ENCODE measurements at regions not wholly inside any gene's neighbourhood (a gene's known extent, or its start where the extent isn't known, plus 50 kb on each side); places are given as distances from the start of the nearest gene placed in this dataset.
"Not testable (repeated sequence)": the region's sequence is repeated elsewhere in the genome, so short reads cannot be mapped to it uniquely, and the experiment has no call there.

DNA sequence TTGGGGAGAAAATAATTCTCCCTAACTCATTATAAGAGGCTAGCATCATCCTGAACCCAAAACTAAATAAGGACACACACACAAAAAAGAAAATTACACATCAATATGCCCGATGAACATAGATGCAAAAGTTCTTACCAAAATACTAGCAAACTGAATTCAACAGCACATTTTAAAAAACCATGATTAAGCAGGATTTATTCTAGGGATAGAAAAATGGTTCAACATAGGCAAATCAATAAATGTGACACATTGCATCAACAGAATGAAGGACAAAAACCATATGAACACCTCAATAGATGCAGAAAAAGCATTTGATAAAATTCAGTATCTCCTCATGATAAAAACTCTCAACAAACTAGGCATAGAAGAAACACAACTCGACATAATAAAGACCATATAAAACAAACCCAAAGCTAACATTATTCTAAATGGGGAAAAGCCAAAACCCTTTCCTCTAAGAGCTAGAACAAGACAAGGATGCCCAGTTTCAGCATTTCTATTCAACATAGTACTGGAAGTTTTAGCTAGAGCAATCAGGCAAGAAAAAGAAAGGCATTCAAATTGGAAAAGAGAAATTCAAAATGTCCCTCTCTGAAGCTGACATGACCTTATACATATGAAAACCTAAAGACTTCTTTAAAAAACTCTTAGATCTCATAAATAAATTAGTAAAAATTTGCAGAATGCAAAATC is 200.9 kb downstream of the NKX6-1 start:
- FAIRE-seq = no peak

DNA sequence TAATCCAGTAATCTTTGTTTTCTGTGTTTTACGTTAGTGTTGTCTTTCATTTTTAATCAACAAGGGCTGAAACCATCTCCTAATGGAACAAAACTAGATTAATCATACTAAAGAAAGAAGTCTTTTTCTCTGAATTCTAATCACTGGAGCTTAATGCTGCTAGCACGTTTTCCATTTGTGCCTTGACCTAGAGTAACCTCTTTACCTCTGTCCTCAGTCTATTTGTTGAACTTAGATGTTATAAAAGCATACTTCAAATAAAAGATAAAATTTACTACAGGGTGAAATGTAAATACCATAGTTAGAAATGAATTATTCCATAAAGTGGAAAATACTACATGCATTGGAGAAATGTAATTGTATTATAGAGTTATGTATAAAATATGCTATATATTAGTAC is 207.1 kb downstream of the NKX6-1 start:
- no peak for FAIRE-seq

More for the DNA sequence above, 200.9 kb downstream of the NKX6-1 start:
- no peak for DNase-seq (ENCODE audit: insufficient read length, low spot score)

DNA sequence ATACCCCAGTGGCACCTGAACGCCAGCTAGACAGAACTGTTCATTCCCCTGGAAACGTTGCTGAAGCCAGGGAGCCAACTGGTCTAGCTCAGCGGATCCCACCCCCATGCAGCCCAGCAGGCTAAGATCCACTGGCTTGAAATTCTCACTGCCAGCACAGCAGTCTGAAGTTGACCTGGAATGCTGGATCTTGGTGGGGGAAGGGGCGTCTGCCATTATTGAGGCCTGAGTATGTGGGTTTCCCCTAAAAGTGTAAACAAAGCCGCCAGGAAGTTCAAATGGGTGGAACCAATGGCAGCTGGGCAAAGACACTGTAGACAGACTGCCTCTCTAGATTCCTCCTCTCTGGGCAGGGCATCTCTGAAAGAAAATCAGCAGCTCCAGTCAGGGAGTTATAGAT is 213.0 kb downstream of the NKX6-1 start:
- no peak for FAIRE-seq

More for the DNA sequence above, 207.1 kb downstream of the NKX6-1 start:
- no peak for DNase-seq (ENCODE audit: insufficient read length, low spot score)

DNA sequence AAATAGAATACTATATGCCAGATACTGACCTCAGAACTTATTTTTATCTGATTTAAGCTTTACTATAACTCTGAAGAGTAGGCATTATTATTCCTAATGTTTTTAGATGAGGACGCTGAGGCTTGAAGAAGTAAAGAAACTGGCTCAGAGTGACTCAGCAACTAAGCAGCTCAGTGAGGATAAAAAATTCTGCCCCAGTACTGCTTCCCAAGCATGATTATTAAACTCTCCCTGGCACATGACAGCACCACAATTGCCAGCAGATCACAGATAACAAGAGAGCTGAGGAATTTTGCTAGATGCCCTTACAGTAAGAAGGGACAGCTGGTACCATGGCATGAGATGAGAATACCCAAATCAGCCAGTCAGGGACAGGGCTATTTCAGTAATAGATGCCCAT is 219.4 kb downstream of the NKX6-1 start:
- no peak for DNase-seq (ENCODE audit: insufficient read length, low spot score)
- FAIRE-seq = no peak

More for the DNA sequence above, 213.0 kb downstream of the NKX6-1 start:
- no peak for DNase-seq (ENCODE audit: insufficient read length, low spot score)

DNA sequence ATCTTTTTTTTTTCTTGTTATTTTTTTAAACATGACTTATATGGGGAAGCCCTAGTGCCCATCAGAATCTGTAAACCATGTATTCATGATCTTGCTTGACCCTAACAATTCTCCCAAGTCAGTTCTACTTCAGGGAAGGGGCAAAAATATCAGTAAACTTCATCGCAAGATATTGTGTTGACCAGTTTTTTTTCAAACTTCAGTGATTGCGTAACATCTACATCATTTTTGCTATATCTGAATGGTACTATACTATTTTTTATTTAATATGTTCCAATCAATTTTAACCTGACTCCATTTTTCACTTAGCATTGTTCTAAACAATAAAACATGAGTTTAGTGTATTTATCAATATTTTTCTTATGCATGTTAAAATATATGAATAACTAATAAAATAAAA is 221.2 kb downstream of the NKX6-1 start:
- no peak for FAIRE-seq

DNA sequence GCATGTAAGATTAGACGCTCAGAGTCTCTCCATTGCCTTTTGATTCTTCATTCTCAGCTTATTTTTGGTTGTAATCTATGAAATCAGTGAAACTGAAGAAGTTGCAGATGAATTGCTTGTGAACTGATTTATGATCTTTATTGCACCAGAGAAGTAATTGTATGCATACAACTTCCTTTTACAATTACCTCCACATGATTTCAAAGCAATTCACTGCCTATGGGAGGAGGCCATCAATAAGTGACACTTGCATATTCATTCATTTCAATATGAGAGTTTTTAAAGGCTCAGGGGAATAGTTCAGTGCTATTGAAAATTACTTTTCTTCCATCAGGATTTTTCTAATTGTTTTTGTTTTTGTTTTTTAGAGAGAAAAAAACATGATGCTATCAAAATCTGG is 222.3 kb downstream of the NKX6-1 start:
- DNase-seq (ENCODE audit: insufficient read length, low spot score) (no peak), FAIRE-seq (no peak)

More for the DNA sequence above, 221.2 kb downstream of the NKX6-1 start:
- DNase-seq (ENCODE audit: insufficient read length, low spot score) = no peak

DNA sequence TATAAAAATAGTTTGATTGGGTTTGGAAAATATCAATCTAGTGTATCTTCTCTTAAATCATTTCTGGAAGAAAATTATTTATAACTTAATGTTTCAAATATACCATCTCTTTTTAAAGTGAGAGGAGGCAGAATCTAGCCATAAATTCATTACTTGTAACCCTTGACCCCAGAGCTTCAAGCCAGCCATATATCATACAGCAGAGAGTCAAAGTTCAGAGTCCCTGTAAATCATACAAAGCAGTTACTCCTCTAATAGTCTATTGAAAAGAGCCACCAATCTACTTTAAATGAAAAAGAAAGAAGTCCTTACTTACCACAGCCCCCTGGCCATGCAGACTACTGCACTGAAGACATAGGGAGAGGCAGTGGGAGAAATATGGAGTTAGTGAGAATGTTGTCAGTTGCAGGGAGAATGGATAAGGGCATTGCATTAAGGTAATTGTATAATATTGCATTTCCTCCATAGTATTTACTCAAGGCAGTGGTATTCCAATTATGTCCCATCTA is 229.5 kb downstream of the NKX6-1 start:
- DNase-seq (ENCODE audit: insufficient read length, low spot score) (no peak), FAIRE-seq (no peak)

DNA sequence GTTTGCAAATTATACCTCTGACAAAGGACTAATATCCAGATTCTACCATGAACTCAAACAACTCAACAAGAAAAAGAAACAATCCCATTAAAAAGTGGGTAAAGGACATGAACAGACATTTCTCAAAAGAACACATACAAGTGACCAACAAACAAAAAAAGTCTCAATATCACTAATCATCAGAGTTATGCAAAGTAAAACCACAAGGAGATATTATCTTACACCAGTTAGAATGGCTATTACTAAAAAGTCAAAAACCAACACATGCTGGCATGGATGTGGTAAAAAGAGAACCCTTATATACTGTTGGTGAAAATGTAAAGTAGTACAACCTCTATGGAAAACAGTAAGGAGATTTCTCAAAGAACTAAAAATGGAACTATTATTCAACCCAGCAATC is 234.4 kb downstream of the NKX6-1 start:
- FAIRE-seq = no peak

DNA sequence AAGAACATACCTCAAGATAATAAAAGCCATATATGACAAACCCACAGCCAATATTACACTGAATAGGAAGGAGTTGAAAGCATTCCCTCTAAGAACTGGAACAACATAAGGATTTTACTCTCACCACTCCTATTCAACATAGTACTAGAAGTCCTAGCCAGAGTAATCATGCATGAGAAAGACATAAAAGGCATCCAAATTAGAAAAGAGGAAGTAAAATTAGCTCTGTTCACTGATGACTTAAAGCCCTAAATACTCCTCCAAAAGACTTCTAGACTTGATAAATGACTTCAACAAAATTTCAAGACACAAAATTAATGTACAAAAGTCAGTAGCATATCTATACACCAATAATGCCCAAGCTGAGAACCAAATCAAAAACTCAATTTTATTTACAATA is 235.7 kb downstream of the NKX6-1 start:
- FAIRE-seq (no peak), DNase-seq (ENCODE audit: insufficient read length, low spot score) (no peak)

More for the DNA sequence above, 234.4 kb downstream of the NKX6-1 start:
- no peak for DNase-seq (ENCODE audit: insufficient read length, low spot score)

DNA sequence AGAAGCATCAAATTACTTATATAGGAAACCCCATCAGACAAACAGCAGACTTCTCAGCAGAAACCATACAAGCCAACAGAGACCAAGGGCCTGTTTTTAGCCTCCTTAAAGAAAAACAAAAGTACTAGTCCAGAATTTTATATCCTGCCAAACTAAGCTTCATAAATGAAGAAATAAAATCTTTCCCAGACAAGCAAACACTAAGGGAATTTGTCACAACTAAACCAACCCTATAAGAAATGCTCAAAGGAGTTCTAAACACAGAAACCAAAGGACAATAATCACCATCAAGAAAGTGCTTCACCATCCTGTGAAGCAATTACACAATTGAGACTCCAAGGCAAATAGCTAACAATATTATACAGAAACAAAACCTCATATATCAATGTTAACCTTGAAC is 238.6 kb downstream of the NKX6-1 start:
- FAIRE-seq = no peak

DNA sequence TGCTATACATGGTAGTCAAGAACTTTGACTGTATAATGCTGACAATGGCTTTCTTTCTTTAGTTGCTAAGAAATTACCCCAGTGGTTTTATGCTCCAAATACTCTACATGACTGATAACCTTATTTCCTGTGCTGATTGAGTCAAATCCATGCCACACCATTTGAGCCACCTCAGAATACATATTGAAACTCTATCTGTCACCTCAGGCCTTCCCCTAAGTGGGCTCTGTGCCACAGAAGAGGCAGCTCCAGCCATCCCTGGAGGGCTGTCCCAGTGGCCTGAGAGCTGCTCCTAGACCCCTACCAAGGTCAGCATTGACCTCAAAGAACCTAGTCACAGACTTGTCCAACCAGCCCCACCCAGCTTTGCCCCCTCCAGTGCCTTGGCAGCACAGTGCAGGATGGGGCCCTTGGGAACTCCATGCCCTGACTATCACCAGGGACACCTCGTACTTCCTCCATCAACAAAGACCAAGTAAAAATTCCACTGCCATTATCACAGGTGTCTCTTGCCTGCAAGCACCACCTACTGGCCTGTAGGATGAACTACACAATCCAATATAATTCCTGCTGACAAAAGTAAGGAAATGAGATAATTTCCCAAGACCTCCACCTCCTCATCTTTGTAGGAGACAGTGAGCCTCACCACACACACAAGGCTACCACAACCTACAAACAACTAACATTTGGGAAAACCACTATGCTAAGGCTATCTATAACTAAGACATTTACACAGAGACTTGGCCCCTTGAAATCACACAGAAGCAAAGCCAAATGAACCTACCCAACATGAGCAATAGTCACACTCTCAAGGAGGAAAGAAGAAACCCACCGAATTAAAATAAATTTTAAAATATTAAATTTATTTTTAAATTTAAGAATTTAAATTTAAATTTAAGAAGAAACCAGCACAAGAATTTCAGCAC is 239.9 kb downstream of the NKX6-1 start:
- no peak for FAIRE-seq
- DNase-seq (ENCODE audit: insufficient read length, low spot score) = no peak

More for the DNA sequence above, 238.6 kb downstream of the NKX6-1 start:
- DNase-seq (ENCODE audit: insufficient read length, low spot score) = no peak

DNA sequence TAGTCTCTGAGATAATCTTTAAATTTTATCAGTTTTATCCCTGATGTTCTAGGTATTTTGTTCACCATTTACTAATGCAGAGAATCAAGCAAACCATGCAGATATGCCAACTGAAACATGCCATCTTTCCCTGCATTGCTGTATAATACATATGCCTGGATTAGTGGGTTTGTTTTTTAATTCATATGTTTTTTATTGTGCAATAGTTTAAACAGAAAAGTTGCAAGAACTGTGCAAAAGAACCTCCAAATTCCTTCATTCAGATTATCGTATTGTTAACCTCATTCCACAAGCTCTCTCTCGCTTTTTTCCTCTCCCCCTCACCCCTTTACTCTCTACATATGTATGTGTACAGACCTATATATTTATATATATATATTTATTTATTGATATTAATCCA is 244.6 kb downstream of the NKX6-1 start:
- FAIRE-seq (no peak), DNase-seq (ENCODE audit: insufficient read length, low spot score) (no peak)

DNA sequence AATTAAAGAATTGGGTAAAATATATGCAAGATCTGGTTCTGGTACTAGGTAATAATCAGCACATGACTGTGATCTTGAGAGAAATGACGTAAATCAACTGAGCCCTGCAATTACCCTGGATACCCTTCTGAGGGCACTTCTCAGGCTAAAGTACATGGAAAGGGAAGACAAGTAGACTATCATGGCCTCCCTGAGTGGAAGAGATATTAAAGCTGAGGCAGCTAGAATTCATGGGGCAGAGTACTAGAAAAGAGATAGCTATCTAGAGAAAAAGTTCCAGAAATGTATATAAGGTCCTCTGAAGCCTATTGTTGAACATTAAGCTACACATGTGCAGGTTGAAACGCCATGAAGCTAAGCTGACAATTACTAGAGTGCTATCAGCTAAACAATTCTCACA is 249.6 kb downstream of the NKX6-1 start:
- FAIRE-seq (no peak), DNase-seq (ENCODE audit: insufficient read length, low spot score) (no peak)

DNA sequence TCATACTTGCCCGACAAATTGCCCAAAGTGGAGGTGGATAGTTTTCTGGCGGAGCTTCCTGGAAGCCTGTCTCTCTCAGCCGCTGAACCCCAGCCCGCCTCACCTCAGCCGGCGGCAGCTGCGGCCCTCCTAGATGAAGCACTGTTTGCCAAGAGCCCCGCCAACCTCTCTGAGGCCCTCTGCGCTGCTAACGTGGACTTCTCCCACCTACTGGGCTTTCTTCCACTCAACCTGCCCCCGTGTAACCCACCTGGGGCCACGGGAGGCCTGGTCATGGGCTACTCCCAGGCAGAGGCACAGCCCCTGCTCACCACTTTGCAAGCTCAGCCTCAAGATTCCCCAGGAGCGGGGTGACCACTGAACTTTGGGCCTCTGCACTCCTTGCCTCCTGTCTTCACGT is 254.1 kb downstream of the NKX6-1 start:
- not testable (repeated sequence) for DNase-seq (ENCODE audit: insufficient read length, low spot score); FAIRE-seq

DNA sequence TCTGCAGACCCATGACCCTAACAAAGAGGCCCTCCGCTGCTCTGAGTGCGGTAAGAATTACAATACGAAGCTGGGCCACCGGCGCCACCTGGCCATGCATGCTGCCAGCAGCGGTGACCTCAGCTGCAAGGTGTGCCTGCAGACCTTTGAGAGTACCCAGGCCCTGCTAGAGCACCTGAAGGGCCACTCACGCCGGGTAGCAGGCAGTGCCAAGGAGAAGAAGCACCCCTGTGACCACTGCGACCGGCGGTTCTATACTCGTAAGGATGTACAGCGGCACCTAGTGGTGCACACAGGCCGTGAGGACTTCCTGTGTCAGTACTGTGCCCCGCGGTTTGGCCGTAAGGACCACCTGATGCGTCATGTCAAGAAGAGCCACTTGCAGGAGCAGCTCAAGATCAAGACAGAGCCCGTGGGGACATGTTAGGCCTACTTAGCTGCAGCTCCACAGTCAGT is 254.7 kb downstream of the NKX6-1 start:
- DNase-seq (ENCODE audit: insufficient read length, low spot score); FAIRE-seq: not testable (repeated sequence)

DNA sequence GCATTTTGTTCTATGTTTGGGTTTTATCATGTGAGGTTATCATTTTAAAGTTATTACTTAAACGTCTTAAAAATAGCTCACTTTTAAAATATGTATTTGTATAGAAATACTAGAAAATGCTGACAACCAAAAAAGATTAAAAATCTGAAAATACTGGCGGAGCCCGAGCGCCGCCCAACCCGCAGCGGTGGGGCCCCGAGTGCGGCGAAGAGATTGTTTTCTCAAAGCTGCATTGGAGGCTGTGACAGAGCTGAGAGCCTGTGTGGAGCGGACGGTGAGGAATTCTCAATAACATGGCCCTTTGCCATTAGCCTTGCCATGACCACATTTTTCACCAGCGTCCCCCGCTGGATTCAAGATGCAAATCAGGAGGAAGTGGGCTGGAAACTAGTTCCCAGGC is 255.4 kb downstream of the NKX6-1 start:
- DNase-seq (ENCODE audit: insufficient read length, low spot score) (no peak), FAIRE-seq (no peak)

DNA sequence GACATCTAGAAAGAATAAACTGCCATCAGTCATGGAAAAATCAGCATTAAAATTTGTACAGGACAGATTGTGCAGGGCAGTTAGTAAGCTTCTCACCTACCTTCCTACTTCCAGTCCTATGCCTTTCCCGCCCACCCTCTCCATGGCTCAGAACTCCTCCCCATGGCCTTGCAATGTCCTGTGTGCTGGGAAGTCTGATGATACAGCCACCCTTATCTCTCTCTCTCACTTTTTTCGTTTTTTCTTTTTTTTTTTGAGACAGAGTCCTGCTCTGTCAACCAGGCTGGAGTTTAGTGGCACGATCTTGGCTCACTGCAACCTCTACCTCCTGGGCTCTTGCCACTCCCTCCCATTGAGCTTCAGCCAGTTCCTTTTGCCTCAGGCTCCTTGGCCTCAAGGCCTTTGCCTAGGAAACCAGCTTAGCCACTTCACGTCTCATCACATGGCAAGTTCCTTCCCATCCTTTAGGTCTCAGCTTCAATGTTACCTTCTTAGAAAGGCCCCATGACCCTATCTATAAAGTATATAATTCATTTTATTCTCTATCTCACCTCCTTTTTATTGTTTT is 259.7 kb downstream of the NKX6-1 start:
- FAIRE-seq (no peak), DNase-seq (ENCODE audit: insufficient read length, low spot score) (no peak)

DNA sequence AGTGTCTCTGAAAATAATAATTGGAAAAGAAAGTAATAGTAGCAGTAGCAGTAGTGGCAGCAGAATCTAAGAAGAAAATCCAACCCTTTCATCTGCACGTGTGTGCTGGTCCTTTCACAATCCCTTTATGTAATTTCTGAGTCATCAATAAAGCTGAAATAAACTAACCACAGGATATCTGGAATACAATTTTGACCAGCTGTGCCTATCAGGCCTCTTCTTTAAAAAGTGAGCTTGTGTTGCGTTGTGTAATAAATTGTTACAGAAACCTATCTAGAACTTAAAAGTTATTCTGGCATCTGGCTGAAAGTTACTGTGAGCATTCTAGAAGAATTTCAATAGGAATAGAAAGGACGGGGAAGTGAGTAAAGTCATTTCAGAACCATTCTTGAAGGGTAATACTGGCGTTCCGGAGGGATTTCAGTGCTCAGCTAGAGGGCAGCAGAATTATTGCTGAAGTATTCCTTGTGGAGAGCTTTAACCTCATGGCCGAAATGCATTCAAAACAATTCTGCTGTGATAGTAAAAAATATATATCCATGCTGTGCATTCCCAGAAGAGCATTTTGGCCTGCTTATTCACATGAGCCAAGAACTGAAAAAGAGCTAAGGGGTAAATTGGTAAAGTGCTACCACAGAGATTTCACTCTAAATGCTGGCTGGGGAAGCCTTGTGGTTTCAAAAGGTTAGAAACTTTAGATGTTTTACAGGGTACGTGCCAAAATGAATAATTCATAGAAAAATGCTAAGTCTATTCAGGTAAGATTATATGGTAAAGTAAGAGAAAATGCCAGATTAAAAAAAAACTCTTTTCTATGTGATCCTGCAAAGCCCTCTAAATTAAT is 260.6 kb downstream of the NKX6-1 start:
- DNase-seq (ENCODE audit: insufficient read length, low spot score) (no peak), FAIRE-seq (no peak)

DNA sequence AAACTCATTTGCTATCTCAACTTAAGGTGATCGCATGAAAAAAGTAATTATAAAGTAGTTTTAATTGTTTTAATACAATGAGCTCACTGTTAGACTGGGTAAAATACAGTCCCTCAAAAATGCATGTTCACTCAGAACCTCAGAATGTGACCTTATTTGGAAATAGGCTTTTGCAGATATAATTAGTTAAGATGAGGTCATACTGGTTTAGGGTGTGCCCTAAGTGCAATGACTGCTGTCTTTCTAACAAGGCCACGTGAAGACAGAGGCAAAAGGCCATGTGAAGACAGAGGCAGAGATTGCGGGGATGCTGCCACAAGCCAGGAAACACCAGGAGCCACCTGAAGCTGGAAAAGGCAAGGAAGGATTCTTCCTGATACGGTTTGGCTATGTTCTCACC is 262.1 kb downstream of the NKX6-1 start:
- no peak for DNase-seq (ENCODE audit: insufficient read length, low spot score)
- no peak for FAIRE-seq

All from HTR-8/SVneo (cell line).